Caco-2 (cell line): ENCODE measurements at regions not wholly inside any gene's neighbourhood (a gene's known extent, or its start where the extent isn't known, plus 50 kb on each side); places are given as distances from the start of the nearest gene placed in this dataset.

Experiments used
- BruUV-seq: library from RNA; stranded (reverse); fragments of 400-500 nt; replicated peaks from 2 replicates; lab custom pipeline; 2021; lab: Mats Ljungman, UMichigan
- CTCF ChIA-PET: fragments of 300-600 bp; sonication (Branson Sonifier 250); formaldehyde crosslinking; loops from one replicate; lab custom pipeline; 2022; ENCODE audit warnings: antibody characterized with exemption; lab: Charles Lee
- POLR2A ChIA-PET: fragments of 300-600 bp; sonication (Branson Sonifier 250); formaldehyde crosslinking; loops from one replicate; lab custom pipeline; 2022; ENCODE audit warnings: antibody characterized with exemption; lab: Charles Lee
- DNase-seq, 2 experiments: peaks; one replicate each; pipeline versions ENCODE4 v3.0.0 to v3.0.0-alpha.2; 2020 to 2022
- H3K27me3 ChIP-seq: replicated peaks from 2 replicates; pipeline ENCODE4 v1.6.0; 2011; ENCODE audit warnings: low read length; ENCODE audit not compliant: control insufficient read depth, insufficient read depth
- H3K36me3 ChIP-seq: 2 replicates; pipeline ENCODE4 v1.5.1; 2011; ENCODE audit warnings: low read length; ENCODE audit not compliant: control insufficient read depth, insufficient read depth
- H3K4me1 ChIP-seq: fragments of 250-450 bp; sonication (Bioruptor Pico); 2 replicates; pipeline ENCODE4 v1.5.1; 2020; ENCODE audit warnings: mild to moderate bottlenecking
- H3K4me3 ChIP-seq: 2 replicates; pipeline ENCODE4 v1.5.1; 2011; ENCODE audit warnings: low read depth, mild to moderate bottlenecking, control low read depth, low read length
- H3K9me3 ChIP-seq: fragments of 250-450 bp; sonication (Bioruptor Pico); 2 replicates; pipeline ENCODE4 v1.5.1; 2020; ENCODE audit warnings: mild to moderate bottlenecking, moderate library complexity
- H3K27ac Mint-ChIP-seq: one replicate; pipeline ENCODE4 v1.8.0; 2022; ENCODE audit warnings: mixed read lengths; ENCODE audit not compliant: unreplicated experiment
- H3K27me3 Mint-ChIP-seq: one replicate; pipeline ENCODE4 v1.8.0; 2022; ENCODE audit warnings: mixed read lengths; ENCODE audit not compliant: insufficient read depth, unreplicated experiment
- H3K36me3 Mint-ChIP-seq: one replicate; pipeline ENCODE4 v1.8.0; 2022; ENCODE audit warnings: mild to moderate bottlenecking, mixed read lengths; ENCODE audit not compliant: insufficient read depth, unreplicated experiment
- H3K4me1 Mint-ChIP-seq: one replicate; pipeline ENCODE4 v1.8.0; 2022; ENCODE audit warnings: low read depth, mixed read lengths; ENCODE audit not compliant: unreplicated experiment
- H3K4me3 Mint-ChIP-seq: one replicate; pipeline ENCODE4 v1.8.0; 2022; ENCODE audit warnings: mild to moderate bottlenecking, moderate library complexity, mixed read lengths; ENCODE audit not compliant: unreplicated experiment
- H3K9me3 Mint-ChIP-seq: one replicate; pipeline ENCODE4 v1.8.0; 2022; ENCODE audit warnings: mixed read lengths; ENCODE audit not compliant: unreplicated experiment
- CTCF ChIP-seq, 2 experiments: fragments of 200-600 bp in 1 of 2; IDR thresholded peaks; 1 replicate in 1 of 2; 2 replicates in 1 of 2; pipeline versions ENCODE4 v1.5.1 to v1.8.0; 2011 to 2022; ENCODE audit warnings: antibody characterized with exemption in 1 of 2, control low read depth in 1 of 2, inconsistent platforms in 1 of 2, low read depth in 1 of 2, low read length in 1 of 2, mild to moderate bottlenecking in 1 of 2, moderate library complexity in 1 of 2; ENCODE audit not compliant: insufficient read depth in 1 of 2, severe bottlenecking in 1 of 2, unreplicated experiment in 1 of 2
- intact Hi-C: fragments of 100-400 bp; cut with micrococcal nuclease; formaldehyde crosslinking; loops from one replicate; pipeline ENCODE4 v1.10.0; 2022; ENCODE audit not compliant: unreplicated experiment

- intact Hi-C loops: no loop called here
- CTCF ChIA-PET: no interaction called here
- POLR2A ChIA-PET: no interaction called here
Measured at GRCh38 chr9:19989213-19989612, 200.4 kb upstream of the SLC24A2 start.

DNA sequence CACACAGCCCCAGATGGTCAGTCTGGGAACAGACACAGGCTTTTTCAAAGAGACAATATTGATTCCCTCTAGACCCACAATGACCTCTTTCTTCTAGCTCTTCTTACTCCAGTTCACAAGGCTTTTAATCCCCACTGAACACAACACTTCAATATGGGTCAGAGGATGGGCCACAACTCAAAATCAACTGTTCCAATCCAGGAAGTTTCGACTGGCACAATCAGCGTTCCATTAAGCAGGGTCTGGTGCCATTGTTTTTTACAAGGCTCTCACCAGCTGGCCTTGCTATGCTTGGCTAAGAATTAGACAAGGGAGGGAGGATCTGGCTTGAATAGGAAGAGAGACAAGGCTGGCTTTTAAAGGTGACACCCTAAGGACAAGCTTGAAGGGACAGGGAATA is 199.4 kb upstream of the SLC24A2 start:
- Mint-ChIP-seq H3K9me3 (no peaks in the 10 kb centered on the region), H3K27me3 (no peaks in the 10 kb centered on the region), H3K27ac (no peak overlapping the region), H3K4me1 (no peaks in the 10 kb centered on the region), H3K36me3 (no peaks in the 10 kb centered on the region), H3K4me3 (no peak overlapping the region)
- no TSS peak for BruUV-seq
- H3K36me3 ChIP-seq: no peaks in the 10 kb centered on the region
- no peak for DNase-seq
- CTCF ChIA-PET: no interaction called here
- TF ChIP-seq CTCF (IDR thresholded peaks at IDR 0.05; ENCODE audit: insufficient read depth in 1 of 2, low read depth in 1 of 2, low read length in 1 of 2, severe bottlenecking in 1 of 2, unreplicated experiment in 1 of 2): no peak
- H3K4me1 ChIP-seq: no peaks in the 10 kb centered on the region
- intact Hi-C loops: no loop called here
- no peaks in the 10 kb centered on the region for H3K27me3 ChIP-seq
- H3K4me3 ChIP-seq: no peak overlapping the region
- POLR2A ChIA-PET: no interaction called here
- no peaks in the 10 kb centered on the region for H3K9me3 ChIP-seq

More at GRCh38 chr9:19989213-19989612, 200.4 kb upstream of the SLC24A2 start:
- H3K27me3 Mint-ChIP-seq: no peaks in the 10 kb centered on the region
- no peaks in the 10 kb centered on the region for H3K36me3 ChIP-seq
- H3K36me3 Mint-ChIP-seq: no peaks in the 10 kb centered on the region
- TF ChIP-seq CTCF (IDR thresholded peaks at IDR 0.05; ENCODE audit: insufficient read depth in 1 of 2, low read depth in 1 of 2, low read length in 1 of 2, severe bottlenecking in 1 of 2, unreplicated experiment in 1 of 2): no peak
- no peak overlapping the region for H3K4me3 Mint-ChIP-seq
- no peaks in the 10 kb centered on the region for H3K27me3 ChIP-seq
- H3K4me1 ChIP-seq: no peaks in the 10 kb centered on the region
- no peak for DNase-seq
- no peaks in the 10 kb centered on the region for H3K9me3 Mint-ChIP-seq
- H3K9me3 ChIP-seq: no peaks in the 10 kb centered on the region
- BruUV-seq: no TSS peak
- no peak overlapping the region for H3K4me3 ChIP-seq
- no peaks in the 10 kb centered on the region for H3K4me1 Mint-ChIP-seq
- H3K27ac Mint-ChIP-seq: no peak overlapping the region

DNA sequence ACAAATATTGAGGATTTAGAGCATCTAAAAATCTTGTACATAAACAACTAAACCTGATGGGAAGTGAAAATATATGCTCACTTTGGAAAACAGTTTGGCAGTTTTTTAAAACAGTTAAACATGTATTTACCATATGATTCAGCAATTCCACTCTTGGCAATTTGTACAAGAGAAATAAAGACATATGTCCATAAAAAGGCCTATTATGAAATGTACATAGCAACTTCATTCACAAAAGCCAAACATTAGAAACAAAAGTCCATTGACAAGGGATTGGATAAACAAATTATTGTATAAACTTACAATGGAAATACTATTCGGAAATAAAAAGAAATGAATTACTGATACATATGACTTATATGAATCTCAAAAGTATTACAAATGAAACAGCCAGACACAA is 196.2 kb upstream of the SLC24A2 start:
- Mint-ChIP-seq H3K4me1 (no peaks in the 10 kb centered on the region), H3K27me3 (no peaks in the 10 kb centered on the region), H3K27ac (no peak overlapping the region), H3K36me3 (no peaks in the 10 kb centered on the region), H3K4me3 (no peak overlapping the region), H3K9me3 (no peaks in the 10 kb centered on the region)
- intact Hi-C loops: no loop called here
- CTCF ChIA-PET: no interaction called here
- POLR2A ChIA-PET: no interaction called here
- Histone ChIP-seq H3K4me3 (no peak overlapping the region), H3K4me1 (no peaks in the 10 kb centered on the region), H3K27me3 (no peaks in the 10 kb centered on the region), H3K36me3 (no peaks in the 10 kb centered on the region), H3K9me3 (no peaks in the 10 kb centered on the region)
- TF ChIP-seq CTCF (IDR thresholded peaks at IDR 0.05; ENCODE audit: insufficient read depth in 1 of 2, low read depth in 1 of 2, low read length in 1 of 2, severe bottlenecking in 1 of 2, unreplicated experiment in 1 of 2): no peak
- no TSS peak for BruUV-seq
- no peak for DNase-seq
